Panc1 (cell line): ENCODE measurements at regions not wholly inside any gene's neighbourhood (a gene's known extent, or its start where the extent isn't known, plus 50 kb on each side); places are given as distances from the start of the nearest gene placed in this dataset.

Source experiments
- ATAC-seq: fragments of 200-7000 bp; cut with Tn5 transposase; 2 replicates; pipeline ENCODE4 v1.9.1; 2020; ENCODE audit warnings: mild to moderate bottlenecking, moderate library complexity
- BruUV-seq: library from RNA; stranded (reverse); fragments of 400-500 nt; replicated peaks from 2 replicates; lab custom pipeline; 2021; lab: Mats Ljungman, UMichigan
- CTCF ChIA-PET: fragments of 300-600 bp; sonication (Branson Sonifier 250); formaldehyde crosslinking; loops from one replicate; lab custom pipeline; 2022; ENCODE audit warnings: antibody characterized with exemption; lab: Charles Lee
- POLR2A ChIA-PET: fragments of 300-600 bp; sonication (Branson Sonifier 250); formaldehyde crosslinking; loops from one replicate; lab custom pipeline; 2022; ENCODE audit warnings: antibody characterized with exemption; lab: Charles Lee
- DNase-seq: peaks from one replicate; pipeline ENCODE4 v3.0.0-alpha.2; 2010; ENCODE audit warnings: low read depth, low spot score
- H3K27ac ChIP-seq: 2 replicates; pipeline ENCODE4 v1.5.1; 2011; ENCODE audit warnings: mild to moderate bottlenecking, low read length, inconsistent platforms
- H3K27me3 ChIP-seq: fragments of 200-500 bp; sonication (Bioruptor generic); 2 replicates; pipeline ENCODE4 v1.6.0; 2014; ENCODE audit warnings: low read length, inconsistent platforms; ENCODE audit not compliant: control insufficient read depth, insufficient read depth
- H3K36me3 ChIP-seq: fragments of 200-500 bp; sonication (Bioruptor generic); 2 replicates; pipeline ENCODE4 v1.5.1; 2014; ENCODE audit warnings: inconsistent platforms, mild to moderate bottlenecking, low read length, moderate library complexity; ENCODE audit not compliant: control insufficient read depth, insufficient read depth
- H3K4me1 ChIP-seq: 2 replicates; pipeline ENCODE4 v1.5.1; 2011; ENCODE audit warnings: inconsistent platforms, mild to moderate bottlenecking, low read length, moderate library complexity; ENCODE audit not compliant: control insufficient read depth, insufficient read depth
- H3K4me3 ChIP-seq, 2 experiments: 2 replicates each; pipeline ENCODE4 v1.5.1; 2011 to 2012; ENCODE audit warnings: low read depth in 2 of 2, low read length in 2 of 2, mild to moderate bottlenecking in 2 of 2, inconsistent platforms in 1 of 2, moderate library complexity in 1 of 2
- H3K9me3 ChIP-seq: fragments of 200-500 bp; sonication (Bioruptor generic); 2 replicates; pipeline ENCODE4 v1.5.1; 2014; ENCODE audit warnings: low read depth, mild to moderate bottlenecking, inconsistent platforms, low read length, moderate library complexity; ENCODE audit not compliant: control insufficient read depth, insufficient read depth
- CTCF ChIP-seq: fragments of 450-650 bp; IDR thresholded peaks from 2 replicates; pipeline ENCODE4 v1.5.1; 2017; ENCODE audit warnings: mild to moderate bottlenecking
- POLR2AphosphoS5 ChIP-seq: IDR thresholded peaks from 2 replicates; pipeline ENCODE4 v1.6.1; 2012; ENCODE audit warnings: mild to moderate bottlenecking, low read depth, low read length, moderate library complexity
- SIN3A ChIP-seq: IDR thresholded peaks from 2 replicates; pipeline ENCODE4 v1.6.1; 2012; ENCODE audit warnings: low read depth, mild to moderate bottlenecking, low read length, moderate library complexity, borderline replicate concordance; ENCODE audit not compliant: insufficient read depth
- TCF7L2 ChIP-seq: IDR thresholded peaks from 2 replicates; pipeline ENCODE4 v1.6.1; 2011; ENCODE audit warnings: mild to moderate bottlenecking, low read depth, low read length, inconsistent platforms
- in situ Hi-C: cut with HindIII; loops from 2 replicates; pipeline ENCODE4 v1.10.0; 2016; ENCODE audit warnings: low sequenced_read_pairs, low pct_unique_long_range_greater_than_20kb
- intact Hi-C: fragments of 100-400 bp; cut with micrococcal nuclease; formaldehyde crosslinking; loops from one replicate; pipeline ENCODE4 v1.10.0; 2022; ENCODE audit not compliant: unreplicated experiment
- TF ChIP-seq, protein P1 (sequence below), 2 experiments: IDR thresholded peaks; 2 replicates each; pipeline ENCODE4 v1.6.1; 2011 to 2012; ENCODE audit warnings: low read depth in 2 of 2, control low read depth in 1 of 2, low read length in 1 of 2, mild to moderate bottlenecking in 1 of 2, moderate library complexity in 1 of 2; ENCODE audit not compliant: insufficient read depth in 1 of 2

DNA sequence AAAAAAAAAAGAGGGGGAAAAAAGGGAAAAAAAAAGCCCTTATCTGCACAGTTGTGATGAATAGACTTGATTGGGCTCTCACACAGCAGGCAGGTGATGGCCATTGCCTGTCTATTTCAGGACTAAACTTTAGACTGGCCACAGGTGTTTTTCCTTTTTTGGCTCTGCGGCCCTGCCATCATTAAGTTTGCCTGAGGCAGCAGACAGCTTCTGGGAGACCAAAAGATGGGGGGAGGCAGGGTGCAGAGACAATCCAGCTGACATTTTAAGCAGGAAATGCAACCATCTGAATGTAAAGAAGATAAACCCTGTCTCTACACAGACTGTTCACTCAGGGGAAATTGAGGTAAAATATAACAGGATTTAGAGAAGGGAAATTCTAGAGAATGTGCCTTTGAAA is 295.0 kb upstream of the KCNH8 start:
- no TSS peak for BruUV-seq
- no peak overlapping the region for H3K27ac ChIP-seq
- no peak for ATAC-seq

DNA sequence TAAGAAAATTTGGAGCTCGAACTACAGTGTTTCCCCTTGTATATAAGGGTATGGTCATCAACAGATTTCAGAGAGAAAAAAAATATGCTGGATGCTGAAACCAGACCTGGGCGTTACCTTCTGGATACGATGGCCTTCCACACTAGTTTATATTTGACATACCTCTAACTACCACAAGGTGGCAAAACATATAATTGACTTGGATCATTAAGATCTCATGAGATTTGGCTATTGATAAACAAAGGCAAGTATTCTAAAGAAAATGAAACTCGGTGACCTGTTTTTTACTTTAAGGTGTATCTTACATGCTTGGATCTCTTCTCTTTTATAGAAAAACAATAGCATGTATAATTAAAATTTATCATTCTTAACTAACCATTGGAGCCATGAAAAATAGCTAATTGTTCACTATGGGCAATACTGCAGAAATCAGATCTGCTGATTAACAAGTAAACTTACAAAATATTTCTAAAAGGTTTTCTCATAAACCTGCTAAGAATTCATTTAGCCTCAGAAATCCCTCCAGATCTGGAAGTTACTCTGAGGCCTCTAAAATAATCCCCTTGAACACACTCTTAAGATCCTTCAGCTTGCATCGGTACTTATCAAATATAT is 300.6 kb upstream of the KCNH8 start:
- DNase-seq (no peak), ATAC-seq (no peak)
- no peaks in the 10 kb centered on the region for H3K27me3 ChIP-seq
- BruUV-seq, result no TSS peak
- H3K4me3 ChIP-seq, result no peak overlapping the region
- no peaks in the 10 kb centered on the region for H3K4me1 ChIP-seq
- no peak overlapping the region for H3K27ac ChIP-seq
- intact Hi-C loops (loop anchor here (2.0 kb wide), 1 partner anchor 141 kb away; no protein-coding TSS in a partner anchor), in situ Hi-C loops (no loop called here)
- CTCF ChIA-PET, result no interaction called here
- H3K9me3 ChIP-seq, result no peaks in the 10 kb centered on the region
- POLR2A ChIA-PET, result no interaction called here
- TF ChIP-seq CTCF, result peak; percentile 27; the same call in 1 of the 2 replicates
- no peak for TF ChIP-seq TCF7L2
- H3K36me3 ChIP-seq, result no peaks in the 10 kb centered on the region

More for the DNA sequence above, 295.0 kb upstream of the KCNH8 start:
- TF ChIP-seq, protein P1, sequence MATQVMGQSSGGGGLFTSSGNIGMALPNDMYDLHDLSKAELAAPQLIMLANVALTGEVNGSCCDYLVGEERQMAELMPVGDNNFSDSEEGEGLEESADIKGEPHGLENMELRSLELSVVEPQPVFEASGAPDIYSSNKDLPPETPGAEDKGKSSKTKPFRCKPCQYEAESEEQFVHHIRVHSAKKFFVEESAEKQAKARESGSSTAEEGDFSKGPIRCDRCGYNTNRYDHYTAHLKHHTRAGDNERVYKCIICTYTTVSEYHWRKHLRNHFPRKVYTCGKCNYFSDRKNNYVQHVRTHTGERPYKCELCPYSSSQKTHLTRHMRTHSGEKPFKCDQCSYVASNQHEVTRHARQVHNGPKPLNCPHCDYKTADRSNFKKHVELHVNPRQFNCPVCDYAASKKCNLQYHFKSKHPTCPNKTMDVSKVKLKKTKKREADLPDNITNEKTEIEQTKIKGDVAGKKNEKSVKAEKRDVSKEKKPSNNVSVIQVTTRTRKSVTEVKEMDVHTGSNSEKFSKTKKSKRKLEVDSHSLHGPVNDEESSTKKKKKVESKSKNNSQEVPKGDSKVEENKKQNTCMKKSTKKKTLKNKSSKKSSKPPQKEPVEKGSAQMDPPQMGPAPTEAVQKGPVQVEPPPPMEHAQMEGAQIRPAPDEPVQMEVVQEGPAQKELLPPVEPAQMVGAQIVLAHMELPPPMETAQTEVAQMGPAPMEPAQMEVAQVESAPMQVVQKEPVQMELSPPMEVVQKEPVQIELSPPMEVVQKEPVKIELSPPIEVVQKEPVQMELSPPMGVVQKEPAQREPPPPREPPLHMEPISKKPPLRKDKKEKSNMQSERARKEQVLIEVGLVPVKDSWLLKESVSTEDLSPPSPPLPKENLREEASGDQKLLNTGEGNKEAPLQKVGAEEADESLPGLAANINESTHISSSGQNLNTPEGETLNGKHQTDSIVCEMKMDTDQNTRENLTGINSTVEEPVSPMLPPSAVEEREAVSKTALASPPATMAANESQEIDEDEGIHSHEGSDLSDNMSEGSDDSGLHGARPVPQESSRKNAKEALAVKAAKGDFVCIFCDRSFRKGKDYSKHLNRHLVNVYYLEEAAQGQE (IDR thresholded peaks at IDR 0.05; ENCODE audit: insufficient read depth in 1 of 2, low read depth in 2 of 2, low read length in 1 of 2), result no peak
- TF ChIP-seq CTCF, result no peak
- no peak for TF ChIP-seq SIN3A
- no peak for TF ChIP-seq POLR2AphosphoS5
- no peak for TF ChIP-seq TCF7L2
- CTCF ChIA-PET, result no interaction called here
- Histone ChIP-seq H3K36me3 (no peaks in the 10 kb centered on the region), H3K4me3 (no peak overlapping the region), H3K4me1 (no peaks in the 10 kb centered on the region), H3K9me3 (no peaks in the 10 kb centered on the region), H3K27me3 (no peaks in the 10 kb centered on the region)
- no peak for DNase-seq
- in situ Hi-C loops, result no loop called here
- POLR2A ChIA-PET, result no interaction called here
- intact Hi-C loops, result no loop called here
